ENCODE measurements at regions not wholly inside any gene's neighbourhood (a gene's known extent, or its start where the extent isn't known, plus 50 kb on each side); places are given as distances from the start of the nearest gene placed in this dataset.

- H4K20me1 ChIP-seq (ENCODE audit: insufficient read depth): no peaks in the 10 kb centered on the region
- no peaks in the 10 kb centered on the region for H3K4me1 ChIP-seq (ENCODE audit: low read depth, poor library complexity, severe bottlenecking)
- no peaks in the 10 kb centered on the region for H3K27me3 ChIP-seq (ENCODE audit: insufficient read depth, low read depth)
- TF ChIP-seq CTCF (conservative IDR thresholded peaks at IDR 0.05; ENCODE audit: low read depth, low read length): no peak
- no peak overlapping the region for H2AFZ ChIP-seq (ENCODE audit: low read depth)
- H3K27ac ChIP-seq: no peak overlapping the region
- no peak overlapping the region for H3K4me2 ChIP-seq
- no peaks in the 10 kb centered on the region for H3K36me3 ChIP-seq (ENCODE audit: insufficient read depth)
- H3K9ac ChIP-seq: no peak overlapping the region
- no peaks in the 10 kb centered on the region for H3K79me2 ChIP-seq (ENCODE audit: insufficient read depth, low read depth)
- no peak overlapping the region for H3K4me3 ChIP-seq (IDR thresholded peaks at IDR 0.05; ENCODE audit: insufficient read depth, low read depth, low read length)
Measured at GRCh38 chr13:27853861-27854260, 61.6 kb downstream of the GSX1 start.

- Histone ChIP-seq H3K4me3 (IDR thresholded peaks at IDR 0.05; ENCODE audit: insufficient read depth, low read depth, low read length) (no peak overlapping the region), H3K27me3 (ENCODE audit: insufficient read depth, low read depth) (no peaks in the 10 kb centered on the region)
Measured at GRCh38 chr13:27854606-27855005, 62.3 kb downstream of the GSX1 start.

GRCh38 chr13:27855381-27855780 lies 63.1 kb downstream of the GSX1 start:
- Histone ChIP-seq H2AFZ (ENCODE audit: low read depth) (no peak overlapping the region), H3K4me3 (IDR thresholded peaks at IDR 0.05; ENCODE audit: insufficient read depth, low read depth, low read length) (no peak overlapping the region), H3K4me1 (ENCODE audit: low read depth, poor library complexity, severe bottlenecking) (no peaks in the 10 kb centered on the region), H3K27me3 (ENCODE audit: insufficient read depth, low read depth) (no peaks in the 10 kb centered on the region), H3K27ac (no peak overlapping the region), H3K9ac (no peak overlapping the region), H3K79me2 (ENCODE audit: insufficient read depth, low read depth) (no peaks in the 10 kb centered on the region), H3K4me2 (no peak overlapping the region), H4K20me1 (ENCODE audit: insufficient read depth) (no peaks in the 10 kb centered on the region), H3K36me3 (ENCODE audit: insufficient read depth) (no peaks in the 10 kb centered on the region)
- TF ChIP-seq CTCF (conservative IDR thresholded peaks at IDR 0.05; ENCODE audit: low read depth, low read length): no peak

More at GRCh38 chr13:27854606-27855005, 62.3 kb downstream of the GSX1 start:
- Histone ChIP-seq H3K27ac (no peak overlapping the region), H2AFZ (ENCODE audit: low read depth) (no peak overlapping the region), H3K36me3 (ENCODE audit: insufficient read depth) (no peaks in the 10 kb centered on the region), H3K79me2 (ENCODE audit: insufficient read depth, low read depth) (no peaks in the 10 kb centered on the region), H3K4me1 (ENCODE audit: low read depth, poor library complexity, severe bottlenecking) (no peaks in the 10 kb centered on the region), H3K9ac (no peak overlapping the region), H4K20me1 (ENCODE audit: insufficient read depth) (no peaks in the 10 kb centered on the region), H3K4me2 (no peak overlapping the region)
- TF ChIP-seq CTCF (conservative IDR thresholded peaks at IDR 0.05; ENCODE audit: low read depth, low read length): no peak

- Histone ChIP-seq H3K4me3 (IDR thresholded peaks at IDR 0.05; ENCODE audit: insufficient read depth, low read depth, low read length) (no peak overlapping the region), H3K27me3 (ENCODE audit: insufficient read depth, low read depth) (no peaks in the 10 kb centered on the region), H3K4me1 (ENCODE audit: low read depth, poor library complexity, severe bottlenecking) (no peaks in the 10 kb centered on the region), H4K20me1 (ENCODE audit: insufficient read depth) (no peaks in the 10 kb centered on the region), H2AFZ (ENCODE audit: low read depth) (no peak overlapping the region), H3K4me2 (no peak overlapping the region), H3K79me2 (ENCODE audit: insufficient read depth, low read depth) (no peaks in the 10 kb centered on the region), H3K36me3 (ENCODE audit: insufficient read depth) (no peaks in the 10 kb centered on the region), H3K27ac (no peak overlapping the region), H3K9ac (no peak overlapping the region)
- TF ChIP-seq CTCF (conservative IDR thresholded peaks at IDR 0.05; ENCODE audit: low read depth, low read length): no peak
Measured at GRCh38 chr13:27857282-27857681, 62.5 kb upstream of the PDX1 start.
